ENCODE measurements at regions not wholly inside any gene's neighbourhood (a gene's known extent, or its start where the extent isn't known, plus 50 kb on each side); places are given as distances from the start of the nearest gene placed in this dataset.

DNA sequence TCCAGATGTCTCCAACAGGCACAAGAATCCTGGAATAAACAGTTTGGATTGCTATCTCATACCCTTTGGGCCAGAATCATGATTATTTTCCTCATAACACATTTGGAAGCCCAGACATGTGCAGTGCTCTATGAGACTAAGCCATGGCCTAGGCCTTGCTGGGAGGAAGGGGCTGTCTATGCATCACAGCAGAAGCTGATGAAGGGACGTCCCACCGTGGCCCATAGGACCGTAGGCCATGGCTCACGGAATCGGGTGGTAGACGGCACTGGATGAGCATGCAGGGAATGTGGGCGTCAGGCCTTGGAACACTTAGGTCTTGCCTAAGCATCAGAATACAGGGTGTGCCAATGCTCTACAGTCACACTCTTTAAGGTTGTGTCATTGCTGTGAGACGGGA is 283.8 kb upstream of the TSHZ3 start:
- no peak for DNase-seq (ENCODE audit: low read depth)

DNA sequence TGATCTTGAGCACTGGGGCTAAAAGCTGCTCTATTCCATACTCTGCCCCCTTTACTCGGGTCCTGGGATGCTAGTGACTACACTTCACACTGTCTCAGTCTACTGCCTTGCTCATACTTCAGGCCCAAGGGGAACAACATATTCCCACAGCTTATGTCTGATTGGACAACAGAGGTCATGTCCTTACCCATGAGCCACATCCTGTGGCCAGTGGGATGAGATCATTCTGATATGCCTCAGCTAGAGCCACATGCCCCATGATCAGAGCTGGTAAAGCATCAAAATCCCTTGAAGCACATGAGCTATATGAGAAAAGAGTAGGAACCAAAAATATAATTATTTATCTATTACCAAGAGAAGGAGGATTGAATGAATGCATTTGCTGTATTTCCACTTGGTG is 290.1 kb upstream of the TSHZ3 start:
- H3K4me3 ChIP-seq (ENCODE audit: low read depth, low read length): no peak overlapping the region
- DNase-seq (ENCODE audit: low read depth): peak; percentile 3
- TF ChIP-seq, protein P1, sequence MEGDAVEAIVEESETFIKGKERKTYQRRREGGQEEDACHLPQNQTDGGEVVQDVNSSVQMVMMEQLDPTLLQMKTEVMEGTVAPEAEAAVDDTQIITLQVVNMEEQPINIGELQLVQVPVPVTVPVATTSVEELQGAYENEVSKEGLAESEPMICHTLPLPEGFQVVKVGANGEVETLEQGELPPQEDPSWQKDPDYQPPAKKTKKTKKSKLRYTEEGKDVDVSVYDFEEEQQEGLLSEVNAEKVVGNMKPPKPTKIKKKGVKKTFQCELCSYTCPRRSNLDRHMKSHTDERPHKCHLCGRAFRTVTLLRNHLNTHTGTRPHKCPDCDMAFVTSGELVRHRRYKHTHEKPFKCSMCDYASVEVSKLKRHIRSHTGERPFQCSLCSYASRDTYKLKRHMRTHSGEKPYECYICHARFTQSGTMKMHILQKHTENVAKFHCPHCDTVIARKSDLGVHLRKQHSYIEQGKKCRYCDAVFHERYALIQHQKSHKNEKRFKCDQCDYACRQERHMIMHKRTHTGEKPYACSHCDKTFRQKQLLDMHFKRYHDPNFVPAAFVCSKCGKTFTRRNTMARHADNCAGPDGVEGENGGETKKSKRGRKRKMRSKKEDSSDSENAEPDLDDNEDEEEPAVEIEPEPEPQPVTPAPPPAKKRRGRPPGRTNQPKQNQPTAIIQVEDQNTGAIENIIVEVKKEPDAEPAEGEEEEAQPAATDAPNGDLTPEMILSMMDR (IDR thresholded peaks at IDR 0.05; ENCODE audit: insufficient read depth, low read depth, low read length): no peak

More for the DNA sequence above, 283.8 kb upstream of the TSHZ3 start:
- no peak overlapping the region for H3K4me3 ChIP-seq (ENCODE audit: low read depth, low read length)
- TF ChIP-seq, protein P1 (IDR thresholded peaks at IDR 0.05; ENCODE audit: insufficient read depth, low read depth, low read length): no peak

DNA sequence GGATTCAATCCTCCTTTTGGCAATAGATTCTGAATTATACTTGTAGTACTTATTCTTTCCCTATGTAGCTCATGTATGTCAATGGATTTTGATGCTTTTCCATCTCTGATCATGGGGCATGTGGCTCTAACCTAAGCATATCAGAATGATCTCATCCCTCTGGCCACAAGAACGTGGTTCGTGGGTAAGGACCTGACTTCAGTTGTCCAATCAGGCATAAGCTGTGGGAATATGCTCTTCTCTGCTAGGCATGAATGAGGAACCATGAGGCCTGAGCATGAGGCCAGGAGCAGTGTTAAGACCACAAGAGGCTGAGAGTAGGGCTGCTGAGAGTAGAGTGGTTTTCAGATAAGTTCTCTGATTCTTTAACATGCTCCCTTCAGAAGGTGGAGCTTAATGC is 292.4 kb upstream of the TSHZ3 start:
- TF ChIP-seq, protein P1 (IDR thresholded peaks at IDR 0.05; ENCODE audit: insufficient read depth, low read depth, low read length): no peak
- DNase-seq (ENCODE audit: low read depth): no peak
- no peak overlapping the region for H3K4me3 ChIP-seq (ENCODE audit: low read depth, low read length)

DNA sequence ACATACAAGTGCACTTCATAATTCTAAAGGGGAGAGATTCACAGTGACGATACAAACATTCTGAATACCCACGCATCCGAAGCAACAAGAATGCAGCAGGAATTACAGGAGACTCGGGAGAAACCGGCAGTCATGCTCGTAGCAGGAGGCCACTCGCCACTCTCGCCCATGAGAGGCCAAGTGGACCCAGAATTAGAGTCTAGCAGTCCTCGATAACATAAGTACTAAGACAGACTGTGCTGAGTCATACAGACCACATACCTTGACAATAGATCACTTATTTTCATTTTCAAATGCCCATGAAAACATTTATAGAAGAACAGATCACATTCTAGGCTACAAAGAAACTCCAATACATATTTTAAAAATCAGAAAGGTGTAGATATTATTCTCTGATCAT is 299.1 kb upstream of the TSHZ3 start:
- no peak for DNase-seq (ENCODE audit: low read depth)
- no peak overlapping the region for H3K4me3 ChIP-seq (ENCODE audit: low read depth, low read length)
- TF ChIP-seq, protein P1 (IDR thresholded peaks at IDR 0.05; ENCODE audit: insufficient read depth, low read depth, low read length): no peak

DNA sequence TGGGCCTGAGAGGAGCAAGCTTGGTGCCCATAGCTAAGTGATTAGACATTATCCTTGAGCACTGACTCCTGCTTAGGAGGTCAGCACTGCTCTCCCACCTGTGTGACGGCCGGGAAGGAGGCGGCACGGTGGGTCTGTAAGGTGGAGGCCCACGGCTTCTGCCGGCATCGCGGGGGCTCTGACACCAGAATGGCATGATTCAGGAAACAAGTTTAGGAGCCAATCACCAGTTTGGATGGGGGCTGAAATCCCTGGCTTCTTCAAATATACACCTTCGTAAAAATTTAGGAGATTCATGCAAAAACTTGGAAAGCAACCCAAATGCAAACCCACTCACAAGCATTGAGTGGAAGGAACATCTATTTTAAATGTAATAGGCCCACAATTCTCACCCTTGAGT is 307.3 kb upstream of the TSHZ3 start:
- DNase-seq (ENCODE audit: low read depth): no peak
- H3K4me3 ChIP-seq (ENCODE audit: low read depth, low read length): no peak overlapping the region
- TF ChIP-seq, protein P1 (IDR thresholded peaks at IDR 0.05; ENCODE audit: insufficient read depth, low read depth, low read length): no peak

DNA sequence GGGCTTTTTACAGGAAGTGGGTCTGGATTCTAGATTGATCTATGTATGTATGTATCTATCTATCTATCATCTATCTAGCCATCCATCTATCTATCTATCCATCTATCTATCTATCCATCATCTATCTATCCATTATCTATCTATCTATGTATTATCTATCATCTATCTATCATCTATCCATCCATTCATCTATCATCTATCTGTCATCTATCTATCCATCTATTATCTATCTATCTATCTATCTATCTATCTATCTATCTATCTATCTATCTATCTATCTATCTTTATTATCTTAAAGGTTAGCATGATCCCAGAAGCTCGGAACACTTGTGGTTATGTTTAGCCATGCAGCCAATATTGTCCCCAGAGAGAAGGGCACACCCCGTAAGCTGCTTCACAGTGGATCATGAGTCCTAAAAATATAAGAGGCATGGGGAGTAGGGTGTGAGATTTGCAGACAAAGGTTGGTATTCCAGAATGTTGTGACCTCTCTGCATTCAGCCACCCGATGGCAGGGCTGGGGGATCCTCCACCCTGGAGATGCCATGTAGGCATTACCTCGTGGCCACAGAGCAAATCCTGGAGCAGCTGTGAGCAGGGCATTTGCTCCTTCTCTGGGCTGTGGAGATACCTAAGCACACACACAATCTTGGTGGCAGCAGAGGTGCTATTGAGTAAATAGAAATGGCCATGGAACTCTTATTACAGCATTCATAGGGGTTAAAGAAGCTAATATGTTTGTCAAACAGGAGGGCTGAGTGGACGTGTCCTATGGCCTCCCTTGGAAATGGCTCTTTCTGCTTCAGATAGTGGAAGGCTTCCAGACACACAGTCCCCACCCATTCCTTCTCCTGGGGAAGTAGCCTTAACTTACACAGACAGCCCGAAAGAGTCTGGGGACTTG is 310.0 kb upstream of the TSHZ3 start:
- DNase-seq (ENCODE audit: low read depth): no peak
- H3K4me3 ChIP-seq (ENCODE audit: low read depth, low read length): no peak overlapping the region
- TF ChIP-seq, protein P1 (IDR thresholded peaks at IDR 0.05; ENCODE audit: insufficient read depth, low read depth, low read length): no peak

DNA sequence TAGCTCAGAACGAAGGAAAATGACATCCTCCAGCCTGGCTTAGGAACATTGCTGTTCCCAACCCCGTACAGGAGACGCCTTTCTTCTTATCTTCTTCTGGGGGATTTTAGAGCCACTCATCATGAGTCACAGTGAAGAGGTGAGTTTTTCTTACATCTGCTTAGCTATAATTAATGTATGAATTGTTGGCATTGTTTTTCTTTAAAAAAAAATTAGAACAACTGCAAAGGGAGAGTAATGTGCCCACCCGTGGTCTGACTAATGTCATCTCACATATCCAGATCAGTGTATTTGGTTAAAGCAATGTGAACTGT is 310.6 kb upstream of the TSHZ3 start:
- TF ChIP-seq, protein P1 (IDR thresholded peaks at IDR 0.05; ENCODE audit: insufficient read depth, low read depth, low read length): no peak
- H3K4me3 ChIP-seq (ENCODE audit: low read depth, low read length): no peak overlapping the region

More for the DNA sequence above, 310.6 kb upstream of the TSHZ3 start:
- DNase-seq (ENCODE audit: low read depth): no peak
